ENCODE measurements at regions not wholly inside any gene's neighbourhood (a gene's known extent, or its start where the extent isn't known, plus 50 kb on each side); places are given as distances from the start of the nearest gene placed in this dataset.
"Not testable (repeated sequence)": the region's sequence is repeated elsewhere in the genome, so short reads cannot be mapped to it uniquely, and the experiment has no call there.

DNA sequence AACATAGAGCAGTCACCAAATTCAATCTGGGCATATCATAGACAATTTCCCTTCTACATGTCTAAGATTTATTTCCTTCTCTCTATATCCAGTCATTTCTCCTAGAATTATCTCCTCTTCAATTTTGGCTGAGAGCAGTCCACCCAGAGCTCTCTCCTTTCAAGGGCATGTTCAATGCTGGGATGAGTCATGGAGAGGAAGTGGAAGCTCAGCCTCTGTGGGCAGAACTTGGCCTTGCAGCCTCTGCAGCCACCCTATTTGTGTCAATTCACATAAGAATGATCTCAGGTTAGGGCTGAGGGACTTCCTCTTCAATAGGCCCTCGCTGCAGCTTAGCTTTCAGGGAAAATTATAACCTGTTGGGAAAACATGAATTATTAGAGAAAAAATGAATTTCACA lies 560.8 kb downstream of the POM121L12 start:
- no peak for DNase-seq

- DNase-seq = no peak
Observed at GRCh38 chr7:53600296-53600695, 564.9 kb downstream of the POM121L12 start.

DNA sequence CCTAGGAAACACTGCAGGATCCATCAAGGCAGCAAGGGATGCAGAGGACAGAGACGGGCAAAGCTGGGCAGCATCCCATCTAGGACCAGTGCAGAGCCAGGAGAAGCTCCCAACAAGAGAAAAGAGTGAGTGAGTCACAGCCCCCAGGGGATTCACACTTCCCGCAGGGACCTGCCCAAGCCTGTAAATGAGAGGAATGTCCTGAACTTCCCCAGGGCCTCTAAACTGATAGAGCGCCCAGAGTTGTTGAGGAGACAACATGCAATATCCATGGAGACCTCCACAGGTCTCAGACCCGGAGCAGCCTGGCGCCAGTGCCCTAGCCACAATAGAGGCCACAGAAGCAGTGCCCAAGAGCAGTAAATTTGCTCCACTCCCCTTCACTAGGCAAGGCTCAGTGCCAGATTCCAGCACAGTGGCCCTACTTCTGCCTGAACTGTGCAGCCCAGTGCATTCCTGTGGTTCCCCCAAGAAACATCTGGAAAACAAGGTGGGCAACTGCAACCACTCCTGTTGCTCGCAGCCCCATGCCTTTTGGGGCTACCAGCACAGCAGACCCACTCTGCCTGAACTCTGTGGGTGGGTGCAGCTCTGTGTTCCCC lies 567.5 kb downstream of the POM121L12 start:
- no peak for DNase-seq

- DNase-seq = no peak
Observed at GRCh38 chr7:53603461-53603860, 568.0 kb downstream of the POM121L12 start.

DNA sequence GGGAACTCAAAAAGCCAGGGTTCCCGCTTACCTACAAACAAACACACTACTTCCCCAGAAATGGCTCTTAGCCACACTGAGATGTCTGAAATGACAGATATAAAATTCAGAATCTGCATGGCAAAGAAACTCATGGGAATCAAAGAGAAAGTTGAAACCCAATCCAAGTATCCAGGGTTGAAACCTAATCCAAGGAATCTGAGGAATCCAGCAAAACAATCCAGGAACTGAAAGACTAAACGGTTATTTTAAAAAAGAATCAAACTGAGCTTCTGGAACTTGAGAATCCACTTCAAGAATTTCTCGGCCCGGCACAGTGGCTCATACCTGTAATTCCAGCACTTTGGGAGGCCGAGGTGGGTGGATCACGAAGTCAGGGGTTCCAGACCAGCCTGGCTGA lies 568.8 kb downstream of the POM121L12 start:
- DNase-seq = no peak

DNA sequence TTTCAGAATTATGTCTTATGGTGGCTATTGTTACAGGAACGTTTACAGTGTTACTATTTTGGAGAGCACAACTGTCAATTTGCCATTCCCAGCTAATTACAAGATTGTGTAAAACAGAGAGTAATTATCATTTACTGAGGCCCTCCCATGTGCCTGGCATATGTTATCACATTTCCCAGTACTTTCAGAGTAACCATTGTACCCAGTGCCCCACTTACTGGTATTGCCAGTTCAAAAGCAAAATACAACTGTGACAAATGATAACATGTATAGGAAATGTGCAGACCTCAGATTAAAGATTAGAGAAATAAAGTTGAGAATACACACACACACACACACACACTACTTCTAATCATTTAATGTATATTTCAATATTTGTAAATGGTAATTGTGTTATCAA lies 572.5 kb downstream of the POM121L12 start:
- no peak for DNase-seq

GRCh38 chr7:53609185-53609584 lies 573.8 kb downstream of the POM121L12 start:
- no peak for DNase-seq

GRCh38 chr7:53611043-53611442 lies 575.6 kb downstream of the POM121L12 start:
- DNase-seq = no peak

- no peak for DNase-seq
Observed at GRCh38 chr7:53624356-53624755, 588.9 kb downstream of the POM121L12 start.

DNA sequence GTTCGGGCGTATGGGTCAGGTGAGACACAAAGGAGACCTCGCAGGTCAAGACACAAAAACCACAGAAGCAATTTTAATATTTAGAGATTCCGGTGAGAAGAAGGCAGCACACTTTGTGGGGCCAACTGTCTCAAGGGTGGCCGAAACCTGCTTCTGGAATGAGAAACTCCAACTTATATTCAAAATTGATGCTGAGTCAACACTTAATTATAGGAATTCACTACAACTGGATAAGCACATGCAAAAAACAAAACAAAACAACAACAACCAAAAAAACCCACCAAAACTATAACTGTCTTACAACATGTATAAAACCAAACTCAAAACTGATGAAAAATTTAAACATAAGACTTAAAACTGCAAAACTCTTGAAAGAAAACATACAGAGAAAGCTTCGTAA lies 593.3 kb downstream of the POM121L12 start:
- no peak for DNase-seq

DNA sequence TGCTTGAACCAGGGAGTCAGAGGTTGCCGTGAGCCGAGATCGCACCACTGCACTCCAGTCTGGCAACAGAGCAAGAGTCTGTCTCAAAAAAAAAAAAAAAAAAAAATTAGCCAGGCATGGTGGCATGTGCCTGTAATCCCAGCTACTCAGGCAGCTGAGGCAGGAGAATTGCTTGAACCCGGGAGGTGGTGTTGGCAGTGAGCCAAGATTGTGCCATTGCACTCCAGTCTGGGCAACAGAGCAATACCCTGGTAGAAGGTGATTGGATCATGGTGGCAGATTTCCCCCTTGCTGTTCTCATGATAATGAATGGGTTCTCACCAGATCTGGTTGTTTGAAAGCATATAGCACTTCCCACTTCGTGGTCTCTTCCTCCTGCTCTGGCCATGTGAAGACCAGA lies 599.8 kb downstream of the POM121L12 start:
- DNase-seq = not testable (repeated sequence)

- DNase-seq = no peak
Observed at GRCh38 chr7:53638517-53638916, 603.1 kb downstream of the POM121L12 start.

GRCh38 chr7:53641091-53641490 lies 605.7 kb downstream of the POM121L12 start:
- no peak for DNase-seq

DNA sequence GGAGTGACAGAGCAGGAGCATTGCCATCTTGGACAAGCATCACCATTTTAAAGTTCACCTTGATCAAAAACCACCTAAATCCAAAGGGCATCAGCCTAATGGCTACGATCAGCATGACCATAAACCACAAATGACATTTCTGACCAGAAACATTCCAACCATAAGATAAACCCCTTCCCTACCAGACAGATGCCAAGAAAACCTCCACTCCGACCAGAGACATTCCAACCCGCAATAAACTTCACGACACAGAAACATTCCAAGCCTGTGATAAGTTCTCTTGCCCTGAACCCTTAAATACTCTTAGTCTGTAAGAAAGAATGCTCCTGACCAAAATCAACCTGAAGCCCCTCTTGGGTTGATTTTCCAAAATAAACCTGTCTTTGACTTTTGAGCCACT lies 606.9 kb downstream of the POM121L12 start:
- DNase-seq = no peak

GRCh38 chr7:53642866-53643265 lies 607.4 kb downstream of the POM121L12 start:
- DNase-seq = no peak

DNA sequence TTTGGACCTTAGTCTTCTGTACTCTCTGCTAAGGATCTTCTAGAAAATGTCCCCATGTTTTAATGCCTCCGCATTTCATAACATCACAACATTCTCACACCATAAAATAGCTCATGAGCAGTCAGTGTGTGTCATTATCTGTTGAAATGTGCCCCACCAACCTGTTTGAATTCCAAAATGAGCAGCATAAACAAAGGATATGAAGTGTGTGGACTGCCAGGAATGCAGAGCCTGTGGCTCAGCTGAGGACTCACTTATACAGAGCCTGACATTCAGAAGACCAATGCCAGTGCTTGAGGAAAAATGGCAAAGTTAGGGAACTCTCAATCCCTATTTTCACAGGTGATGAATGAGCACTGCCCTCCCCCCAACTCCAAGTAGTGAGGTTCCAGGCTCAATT lies 621.4 kb downstream of the POM121L12 start:
- no peak for DNase-seq

GRCh38 chr7:53657586-53657985 lies 622.2 kb downstream of the POM121L12 start:
- DNase-seq = no peak

GRCh38 chr7:53658951-53659350 lies 623.5 kb downstream of the POM121L12 start:
- no peak for DNase-seq

DNA sequence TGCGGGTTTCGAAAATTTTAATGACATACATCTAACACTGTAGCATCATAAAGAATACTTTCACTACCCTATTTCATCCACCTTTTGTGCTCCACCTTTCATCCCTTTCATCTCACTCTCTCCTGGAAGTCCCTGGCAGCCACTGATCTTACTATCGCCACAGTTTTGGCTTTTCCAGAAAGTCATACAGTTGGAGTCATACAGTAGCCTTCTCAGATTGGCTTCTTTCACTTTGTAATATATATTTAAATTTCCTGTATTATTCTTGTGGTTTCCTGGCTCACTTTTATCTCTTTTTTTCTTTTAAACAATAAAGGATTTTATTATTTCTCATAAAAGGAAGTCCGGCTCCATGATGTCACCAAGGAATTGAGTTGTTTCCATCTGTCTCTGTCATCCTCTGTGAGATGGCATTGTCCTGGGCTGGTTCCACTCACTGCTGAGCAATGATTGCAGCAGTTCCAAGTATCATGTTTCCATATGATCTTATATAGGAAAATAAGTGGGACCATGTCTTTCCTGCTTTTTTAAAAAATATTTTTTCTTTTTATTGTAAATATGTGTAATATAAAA lies 626.3 kb downstream of the POM121L12 start:
- no peak for DNase-seq

GRCh38 chr7:53672681-53673080 lies 637.2 kb downstream of the POM121L12 start:
- DNase-seq = no peak

DNA sequence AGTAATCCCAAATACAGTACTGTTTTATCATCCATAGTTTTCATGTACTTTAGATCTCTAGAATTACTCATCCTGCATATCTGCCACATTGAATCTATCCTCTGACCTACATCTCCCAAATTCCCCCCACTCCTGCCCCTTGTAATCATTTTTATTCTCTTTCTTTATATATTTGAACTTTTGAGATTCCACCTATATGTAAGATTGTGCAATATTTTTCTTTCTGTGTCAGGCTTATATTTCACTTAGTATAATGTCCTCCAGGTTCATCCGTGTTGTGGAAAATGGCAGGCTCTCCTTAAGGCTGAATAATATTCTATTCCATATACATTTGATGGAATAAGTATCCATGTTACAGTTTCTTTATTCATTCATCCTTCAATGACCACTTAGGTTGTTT lies 640.4 kb downstream of the POM121L12 start:
- DNase-seq = no peak

GRCh38 chr7:53684693-53685092 lies 649.3 kb downstream of the POM121L12 start:
- no peak for DNase-seq

DNA sequence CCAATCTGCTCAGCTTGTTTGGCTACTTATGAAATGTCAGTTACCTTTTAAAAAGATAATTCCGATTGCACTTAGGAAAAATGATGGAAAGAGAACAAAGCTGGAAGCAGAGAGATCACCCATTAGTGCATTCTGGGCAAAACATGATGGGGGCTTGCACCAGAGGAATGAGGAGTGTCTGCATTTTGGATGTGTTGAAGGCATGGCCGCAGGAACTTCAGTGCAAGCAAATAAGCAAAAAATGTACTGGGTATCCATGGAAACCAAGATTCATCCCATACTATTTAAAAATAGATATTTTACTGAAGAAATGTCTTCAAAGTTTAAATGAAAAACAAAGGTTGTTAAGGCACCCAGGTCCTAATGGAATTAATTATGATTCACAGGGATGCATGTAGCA lies 655.0 kb downstream of the POM121L12 start:
- no peak for DNase-seq

GRCh38 chr7:53697913-53698312 lies 662.5 kb downstream of the POM121L12 start:
- no peak for DNase-seq

DNA sequence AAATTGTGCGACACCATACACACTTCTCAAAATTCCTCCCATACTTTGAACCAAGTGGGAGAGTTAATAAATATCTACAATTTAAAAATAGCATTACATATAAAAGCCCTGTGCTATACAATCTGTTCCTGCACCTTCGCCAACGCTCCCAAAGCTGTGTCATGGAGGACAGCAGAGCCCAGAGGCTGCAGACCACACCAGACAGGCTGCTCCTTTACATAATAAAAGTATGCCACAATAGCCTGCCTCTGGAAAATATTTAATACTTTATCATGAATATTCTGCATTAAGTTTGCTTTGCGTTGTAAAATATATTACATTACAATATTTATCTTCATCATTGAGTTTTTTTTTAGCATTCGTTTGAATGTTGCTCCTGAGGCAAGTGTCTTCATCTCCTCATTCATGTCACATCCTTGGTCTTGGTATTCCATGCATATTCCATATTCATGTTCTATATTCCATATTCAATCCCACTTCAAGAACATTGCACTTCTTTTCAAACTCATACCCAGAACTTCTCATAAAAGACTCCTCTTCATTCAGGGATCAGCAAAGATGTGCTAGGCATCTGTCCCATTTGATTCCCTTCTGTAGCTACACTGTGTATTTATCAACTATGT lies 663.9 kb downstream of the POM121L12 start:
- DNase-seq = no peak
